ENCODE measurements at regions not wholly inside any gene's neighbourhood (a gene's known extent, or its start where the extent isn't known, plus 50 kb on each side); places are given as distances from the start of the nearest gene placed in this dataset.

- TF ChIP-seq POLR2A (IDR thresholded peaks at IDR 0.05; ENCODE audit: low read length) (no peak), GATA1 (IDR thresholded peaks at IDR 0.05; ENCODE audit: low read depth, low read length) (no peak)
Measured at GRCh38 chr4:123696687-123697086, 300.1 kb downstream of the SPRY1 start.

Measured in erythroblast (primary cell).